Vagina (tissue), 2 donors: ENCODE measurements at regions not wholly inside any gene's neighbourhood (a gene's known extent, or its start where the extent isn't known, plus 50 kb on each side); places are given as distances from the start of the nearest gene placed in this dataset.

Experiments used
- DNase-seq, 2 donors: peaks; one replicate each; pipeline ENCODE4 v3.0.0-alpha.2; 2017; ENCODE audit errors: extremely low spot score in 2 of 2
- H3K27ac ChIP-seq: fragments of 200-600 bp; sonication (generic); one replicate; pipeline ENCODE4 v1.5.1; 2019
- H3K27me3 ChIP-seq: fragments of 200-600 bp; sonication (generic); one replicate; pipeline ENCODE4 v1.5.1; 2019
- H3K36me3 ChIP-seq, 2 donors: fragments of 200-600 bp; sonication (generic); one replicate each; pipeline ENCODE4 v1.5.1; 2017 to 2019
- H3K4me1 ChIP-seq: fragments of 200-600 bp; sonication (generic); one replicate; pipeline ENCODE4 v1.5.1; 2019
- H3K4me3 ChIP-seq, 2 donors: fragments of 200-600 bp; sonication (generic); 1 replicate in 1 of 2; 2 replicates in 1 of 2; pipeline ENCODE4 v1.5.1; 2016 to 2019
- H3K9me3 ChIP-seq: fragments of 200-600 bp; sonication (generic); one replicate; pipeline ENCODE4 v1.5.1; 2019
- POLR2A ChIP-seq, 2 donors: fragments of 450-650 bp; IDR thresholded peaks; one replicate each; pipeline ENCODE4 v1.6.1; 2017; ENCODE audit warnings: antibody characterized with exemption in 2 of 2, mild to moderate bottlenecking in 2 of 2, moderate library complexity in 2 of 2
- POLR2AphosphoS5 ChIP-seq, 2 donors: sonication (generic); formaldehyde crosslinking; IDR thresholded peaks; one replicate each; pipeline ENCODE4 v1.9.0; 2017; ENCODE audit warnings: antibody characterized with exemption in 2 of 2, mild to moderate bottlenecking in 2 of 2, low read depth in 1 of 2; ENCODE audit not compliant: insufficient read depth in 1 of 2
- intact Hi-C: fragments of 100-400 bp; cut with DNase I; formaldehyde crosslinking; loops from one replicate; pipeline ENCODE4 v1.15.1; 2023
- TF ChIP-seq, protein P1 (sequence below), 3 experiments: fragments of 450-650 bp in 2 of 3; fragments of 200-600 bp in 1 of 3; sonication (generic) in 1 of 3; IDR thresholded peaks; one replicate each; pipeline ENCODE4 v1.5.1; 2017 to 2019; ENCODE audit warnings: antibody characterized with exemption in 3 of 3, mild to moderate bottlenecking in 2 of 3, moderate library complexity in 2 of 3

DNA sequence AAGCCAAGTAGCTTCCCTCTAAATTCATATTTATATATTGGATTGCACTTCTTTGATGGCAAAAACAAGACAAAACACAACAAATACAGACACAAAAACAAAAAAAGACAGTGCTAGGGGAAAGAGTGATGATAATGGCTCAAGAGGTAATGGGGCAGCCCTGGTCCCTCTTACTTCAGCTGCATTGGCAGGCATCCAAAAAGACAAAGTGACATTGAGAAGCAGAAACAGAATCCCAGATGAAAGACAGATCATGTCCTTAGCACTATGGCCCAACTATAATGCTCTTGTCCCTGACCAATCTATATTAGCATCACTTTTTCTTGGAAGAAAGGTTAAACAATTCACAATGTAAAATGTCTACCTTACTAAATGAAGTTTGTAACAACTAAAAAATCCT is 76.2 kb downstream of the GPR85 start:
- Histone ChIP-seq H3K4me1 (no peaks in the 10 kb centered on the region), H3K9me3 (no peaks in the 10 kb centered on the region), H3K36me3 (no peaks in the 10 kb centered on the region), H3K4me3 (no peak overlapping the region), H3K27me3 (no peaks in the 10 kb centered on the region), H3K27ac (no peak overlapping the region)
- no peak for TF ChIP-seq POLR2AphosphoS5 (IDR thresholded peaks at IDR 0.05; ENCODE audit: insufficient read depth in 1 of 2, low read depth in 1 of 2)
- TF ChIP-seq, protein P1, sequence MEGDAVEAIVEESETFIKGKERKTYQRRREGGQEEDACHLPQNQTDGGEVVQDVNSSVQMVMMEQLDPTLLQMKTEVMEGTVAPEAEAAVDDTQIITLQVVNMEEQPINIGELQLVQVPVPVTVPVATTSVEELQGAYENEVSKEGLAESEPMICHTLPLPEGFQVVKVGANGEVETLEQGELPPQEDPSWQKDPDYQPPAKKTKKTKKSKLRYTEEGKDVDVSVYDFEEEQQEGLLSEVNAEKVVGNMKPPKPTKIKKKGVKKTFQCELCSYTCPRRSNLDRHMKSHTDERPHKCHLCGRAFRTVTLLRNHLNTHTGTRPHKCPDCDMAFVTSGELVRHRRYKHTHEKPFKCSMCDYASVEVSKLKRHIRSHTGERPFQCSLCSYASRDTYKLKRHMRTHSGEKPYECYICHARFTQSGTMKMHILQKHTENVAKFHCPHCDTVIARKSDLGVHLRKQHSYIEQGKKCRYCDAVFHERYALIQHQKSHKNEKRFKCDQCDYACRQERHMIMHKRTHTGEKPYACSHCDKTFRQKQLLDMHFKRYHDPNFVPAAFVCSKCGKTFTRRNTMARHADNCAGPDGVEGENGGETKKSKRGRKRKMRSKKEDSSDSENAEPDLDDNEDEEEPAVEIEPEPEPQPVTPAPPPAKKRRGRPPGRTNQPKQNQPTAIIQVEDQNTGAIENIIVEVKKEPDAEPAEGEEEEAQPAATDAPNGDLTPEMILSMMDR (IDR thresholded peaks at IDR 0.05) = no peak
- no peak for TF ChIP-seq POLR2A (IDR thresholded peaks at IDR 0.05)
- DNase-seq = no peak
- intact Hi-C loops = no loop called here

DNA sequence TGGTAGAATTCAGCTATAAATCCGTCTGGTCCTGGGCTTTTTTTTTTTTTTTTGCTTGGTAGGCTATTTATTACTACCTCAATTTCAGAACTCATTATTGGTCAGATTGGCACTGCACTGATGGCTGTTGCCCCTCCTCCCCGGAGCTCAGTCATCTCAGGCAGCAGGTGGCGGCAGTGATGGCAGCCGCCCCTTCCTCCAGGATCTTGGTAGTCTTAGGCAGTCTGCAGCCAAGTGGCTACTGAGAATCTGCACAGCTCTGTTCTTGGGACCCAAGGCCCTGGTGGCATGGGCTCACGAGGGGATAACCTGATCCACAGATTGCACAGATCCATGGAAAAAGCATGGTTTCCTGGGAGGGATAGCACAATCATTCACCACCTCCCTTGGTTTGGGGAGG is 77.9 kb downstream of the GPR85 start:
- H3K9me3 ChIP-seq = no peaks in the 10 kb centered on the region
- no peak overlapping the region for H3K4me3 ChIP-seq
- H3K4me1 ChIP-seq = no peaks in the 10 kb centered on the region
- H3K27me3 ChIP-seq = no peaks in the 10 kb centered on the region
- intact Hi-C loops = no loop called here
- DNase-seq = no peak
- H3K27ac ChIP-seq = no peak overlapping the region
- no peak for TF ChIP-seq POLR2A (IDR thresholded peaks at IDR 0.05)
- TF ChIP-seq, protein P1 (IDR thresholded peaks at IDR 0.05) = no peak
- no peak for TF ChIP-seq POLR2AphosphoS5 (IDR thresholded peaks at IDR 0.05; ENCODE audit: insufficient read depth in 1 of 2, low read depth in 1 of 2)
- H3K36me3 ChIP-seq = no peaks in the 10 kb centered on the region

DNA sequence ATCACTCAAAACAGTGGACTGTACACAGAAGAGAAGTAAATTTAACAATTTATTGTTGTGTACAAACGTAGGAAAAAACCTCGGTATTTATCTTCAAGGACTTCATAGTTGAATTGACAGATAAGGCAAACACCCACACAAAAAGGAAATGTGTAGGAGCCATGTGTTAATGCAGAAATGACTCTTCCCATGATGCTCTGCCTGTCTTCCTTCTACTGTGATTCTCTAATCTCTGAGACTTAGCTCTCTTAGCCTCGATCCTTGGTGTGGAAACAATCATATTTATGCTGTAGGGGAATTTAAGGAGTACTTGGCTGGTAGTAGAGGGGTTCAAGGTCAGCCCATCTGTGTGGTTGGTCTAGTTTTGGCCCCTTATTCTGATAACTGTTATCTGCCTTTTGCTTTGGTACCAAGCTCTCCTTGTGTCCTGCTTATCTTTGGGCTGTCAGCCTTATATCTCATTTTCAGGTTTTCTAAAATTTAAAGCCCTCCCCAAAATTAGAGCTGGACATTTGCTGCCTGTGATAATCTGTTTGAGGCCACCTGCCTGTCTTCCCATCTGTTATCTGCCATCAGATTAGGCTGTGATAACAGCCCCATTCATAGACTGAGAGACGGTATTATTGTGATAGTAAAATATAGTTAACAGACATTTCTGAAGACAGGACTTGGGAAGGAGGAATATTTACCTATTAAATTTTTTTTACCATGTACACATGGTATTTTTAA is 81.7 kb downstream of the GPR85 start:
- TF ChIP-seq POLR2A (IDR thresholded peaks at IDR 0.05) (no peak), POLR2AphosphoS5 (IDR thresholded peaks at IDR 0.05; ENCODE audit: insufficient read depth in 1 of 2, low read depth in 1 of 2) (no peak)
- TF ChIP-seq, protein P1 (IDR thresholded peaks at IDR 0.05) = no peak
- Histone ChIP-seq H3K4me3 (no peak overlapping the region), H3K27me3 (no peaks in the 10 kb centered on the region), H3K27ac (no peak overlapping the region), H3K4me1 (no peaks in the 10 kb centered on the region), H3K9me3 (no peaks in the 10 kb centered on the region), H3K36me3 (no peaks in the 10 kb centered on the region)
- DNase-seq = no peak
- intact Hi-C loops = no loop called here

DNA sequence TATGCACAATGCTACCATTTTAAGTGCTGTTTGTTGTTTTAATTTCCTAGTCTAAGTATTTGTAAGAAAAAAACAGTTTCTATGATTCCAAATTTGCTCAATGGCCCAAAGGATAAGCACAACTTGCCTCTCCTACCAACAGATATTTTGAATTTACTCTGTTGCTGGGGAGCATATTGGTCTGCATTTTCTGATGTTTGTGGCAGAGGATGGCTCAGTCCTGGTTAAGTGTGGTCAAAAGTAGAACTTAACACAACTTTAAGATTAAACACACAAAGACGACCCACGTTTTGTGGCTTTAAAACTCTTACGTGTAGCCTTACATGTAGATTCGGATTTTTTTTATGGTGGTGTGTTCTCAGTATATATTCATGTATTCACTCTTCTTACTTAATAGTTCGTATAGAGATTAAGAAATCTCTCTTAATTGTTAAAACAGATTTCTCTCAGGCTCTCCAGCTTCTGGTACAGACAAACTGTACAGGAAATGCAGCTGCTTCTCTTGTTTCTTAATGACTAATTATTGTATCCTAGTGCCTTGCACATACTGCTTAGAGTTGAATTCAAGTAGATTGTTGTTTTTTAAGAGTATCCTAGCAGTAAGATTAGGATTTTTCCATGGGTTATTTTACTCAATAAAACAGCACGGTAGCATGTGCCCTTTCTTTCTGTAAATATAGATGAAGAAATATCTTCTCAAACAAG is 86.2 kb downstream of the GPR85 start:
- H3K27me3 ChIP-seq = no peaks in the 10 kb centered on the region
- no peak overlapping the region for H3K4me3 ChIP-seq
- H3K9me3 ChIP-seq = no peaks in the 10 kb centered on the region
- no peak overlapping the region for H3K27ac ChIP-seq
- no peaks in the 10 kb centered on the region for H3K4me1 ChIP-seq
- H3K36me3 ChIP-seq = no peaks in the 10 kb centered on the region
- TF ChIP-seq, protein P1 (IDR thresholded peaks at IDR 0.05) = no peak
- TF ChIP-seq POLR2AphosphoS5 (IDR thresholded peaks at IDR 0.05; ENCODE audit: insufficient read depth in 1 of 2, low read depth in 1 of 2) (no peak), POLR2A (IDR thresholded peaks at IDR 0.05) (no peak)
- no peak for DNase-seq
- intact Hi-C loops = no loop called here

DNA sequence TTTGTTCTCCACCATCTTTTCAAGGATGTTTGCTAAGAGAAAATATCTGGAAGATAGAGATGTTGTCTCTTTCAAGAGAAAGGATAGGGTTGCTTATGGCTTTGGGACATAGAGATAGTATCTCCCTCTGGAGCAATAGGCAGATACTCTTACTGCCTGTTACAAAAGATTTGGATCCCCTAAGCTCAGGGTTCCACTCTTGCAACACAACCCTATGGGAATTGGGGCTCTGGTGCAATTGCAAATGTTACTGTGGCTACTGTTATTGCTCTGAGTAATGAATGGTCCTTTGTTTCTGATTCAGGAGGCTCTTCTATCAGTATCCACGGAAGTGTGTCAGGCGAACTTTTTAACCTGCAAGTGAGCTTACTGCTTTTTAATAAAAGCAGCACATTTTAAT is 88.8 kb downstream of the GPR85 start:
- intact Hi-C loops = no loop called here
- no peak overlapping the region for H3K4me3 ChIP-seq
- TF ChIP-seq POLR2AphosphoS5 (IDR thresholded peaks at IDR 0.05; ENCODE audit: insufficient read depth in 1 of 2, low read depth in 1 of 2) (no peak), POLR2A (IDR thresholded peaks at IDR 0.05) (no peak)
- TF ChIP-seq, protein P1 (IDR thresholded peaks at IDR 0.05) = no peak

More for the DNA sequence above, 88.8 kb downstream of the GPR85 start:
- no peak for DNase-seq
- no peak overlapping the region for H3K27ac ChIP-seq
- H3K27me3 ChIP-seq = no peaks in the 10 kb centered on the region
- H3K36me3 ChIP-seq = no peaks in the 10 kb centered on the region
- H3K9me3 ChIP-seq = no peaks in the 10 kb centered on the region
- no peaks in the 10 kb centered on the region for H3K4me1 ChIP-seq
